GM12865 (cell line): ENCODE measurements at regions not wholly inside any gene's neighbourhood (a gene's known extent, or its start where the extent isn't known, plus 50 kb on each side); places are given as distances from the start of the nearest gene placed in this dataset.

Experiments used
- DNase-seq: peaks from one replicate; pipeline ENCODE4 v3.0.0; 2010; ENCODE audit warnings: low read depth
- H3K4me3 ChIP-seq: 2 replicates; pipeline ENCODE4 v1.5.1; 2011; ENCODE audit warnings: mild to moderate bottlenecking, low read depth, low read length, control low read depth
- CTCF ChIP-seq: IDR thresholded peaks from 2 replicates; pipeline ENCODE4 v1.5.1; 2011; ENCODE audit warnings: low read length, control low read depth, low read depth, inconsistent platforms; ENCODE audit not compliant: insufficient read depth; ENCODE audit errors: missing control alignments

DNA sequence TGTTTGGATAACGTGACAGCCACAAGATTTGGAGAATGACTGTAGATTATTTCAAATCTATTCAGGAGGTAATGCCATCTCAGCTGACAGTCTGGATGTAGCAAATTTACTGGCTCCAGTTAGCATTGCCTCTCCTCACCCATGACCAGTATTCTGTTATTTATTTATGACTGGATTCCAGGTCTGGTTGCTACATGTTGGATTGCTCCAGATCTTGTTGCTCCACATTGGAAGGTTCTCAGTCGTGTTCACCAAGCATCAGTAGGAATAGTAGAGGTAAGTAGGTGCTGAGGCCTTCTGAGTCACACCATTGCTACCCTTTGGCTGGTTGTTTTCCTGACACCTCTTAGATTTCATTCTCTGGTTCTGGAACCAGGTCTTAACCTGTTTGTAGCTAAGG, 69.5 kb upstream of the ELOVL5 start:
- H3K4me3 ChIP-seq, result no peak overlapping the region
- TF ChIP-seq CTCF, result no peak
- DNase-seq, result no peak

DNA sequence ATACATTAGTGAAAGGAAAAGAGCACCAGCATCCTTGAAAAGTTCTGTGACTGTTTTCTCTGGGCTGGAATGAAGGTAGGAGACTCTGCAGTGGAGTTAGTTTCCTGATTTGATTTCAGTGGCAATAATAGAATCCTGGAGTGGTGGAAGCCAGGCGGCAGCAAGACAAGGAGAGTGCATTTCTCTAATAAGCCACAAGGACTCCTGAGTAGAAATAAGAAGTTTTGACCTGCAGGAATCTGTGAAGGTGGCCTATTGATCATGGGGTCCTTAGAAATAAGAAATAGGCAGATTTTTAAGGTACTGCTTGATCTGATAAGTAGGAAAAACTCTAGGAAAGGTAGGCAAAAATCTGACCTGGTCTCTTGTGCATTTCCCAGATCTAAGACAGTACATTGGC, 68.4 kb upstream of the ELOVL5 start:
- DNase-seq, result no peak
- no peak for TF ChIP-seq CTCF
- H3K4me3 ChIP-seq, result no peak overlapping the region

GRCh38 chr6:53413326-53413725, 64.6 kb upstream of the ELOVL5 start:
- no peak for TF ChIP-seq CTCF
- DNase-seq, result no peak

GRCh38 chr6:53412751-53413150, 64.0 kb upstream of the ELOVL5 start:
- H3K4me3 ChIP-seq, result no peak overlapping the region
- no peak for TF ChIP-seq CTCF

More at GRCh38 chr6:53413326-53413725, 64.6 kb upstream of the ELOVL5 start:
- no peak overlapping the region for H3K4me3 ChIP-seq

GRCh38 chr6:53412021-53412715, 63.4 kb upstream of the ELOVL5 start:
- no peak overlapping the region for H3K4me3 ChIP-seq

More at GRCh38 chr6:53412751-53413150, 64.0 kb upstream of the ELOVL5 start:
- no peak for DNase-seq

DNA sequence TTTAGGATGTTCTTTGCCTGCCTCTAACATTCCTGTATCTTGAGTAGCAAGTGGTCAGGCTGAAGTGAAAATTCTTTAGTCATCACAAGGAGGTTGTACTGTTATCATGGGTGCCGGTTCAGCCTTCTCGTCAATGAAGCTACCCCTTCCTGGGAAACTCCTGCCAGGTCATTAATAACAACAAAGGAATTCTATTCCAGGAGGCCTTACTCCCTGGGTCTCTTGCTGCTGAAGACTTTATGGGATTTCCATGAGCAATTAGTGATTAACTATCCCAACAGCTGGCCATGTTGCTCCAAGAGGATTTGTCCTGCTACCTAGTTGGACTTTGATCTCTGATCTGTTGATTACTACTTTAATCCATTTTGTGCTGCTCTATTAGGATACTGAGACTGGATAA, 62.7 kb upstream of the ELOVL5 start:
- no peak for TF ChIP-seq CTCF
- DNase-seq, result no peak
- no peak overlapping the region for H3K4me3 ChIP-seq

More at GRCh38 chr6:53412021-53412715, 63.4 kb upstream of the ELOVL5 start:
- DNase-seq, result no peak
- no peak for TF ChIP-seq CTCF
